ENCODE measurements at regions not wholly inside any gene's neighbourhood (a gene's known extent, or its start where the extent isn't known, plus 50 kb on each side); places are given as distances from the start of the nearest gene placed in this dataset.

GRCh38 chr9:99354104-99354503, 132.0 kb downstream of the SEC61B start:
- 0% methylated on average over 1 of the region's 1 CpG for WGBS (ENCODE audit: insufficient coverage, low coverage, missing lambda C conversion rate)
- no TSS peak for BruUV-seq (replicated peaks)
- ChIA-PET CTCF (ENCODE audit: low intra/inter-chr PET ratio) (no interaction called here), POLR2A (no interaction called here)
- Histone ChIP-seq H3K36me3 (ENCODE audit: control insufficient read depth, insufficient read depth, low read length) (no peaks in the 10 kb centered on the region), H3K4me3 (no peak overlapping the region), H3K9me1 (ENCODE audit: control insufficient read depth, insufficient read depth, low read length) (no peaks in the 10 kb centered on the region), H3K4me2 (ENCODE audit: insufficient read depth, low read length) (no peak overlapping the region), H4K20me1 (replicated peaks; ENCODE audit: control insufficient read depth, insufficient read depth, low read length) (no peaks in the 10 kb centered on the region), H2AFZ (ENCODE audit: low read depth, low read length) (no peak overlapping the region), H3K4me1 (replicated peaks in 1 of 2; ENCODE audit: control insufficient read depth in 2 of 2, insufficient read depth in 2 of 2, low read length in 2 of 2) (no peaks in the 10 kb centered on the region), H3K27ac (ENCODE audit: extremely low read depth, low read depth, low read length) (no peak overlapping the region), H3K9me3 (replicated peaks; ENCODE audit: control insufficient read depth, insufficient read depth, low read depth, low read length) (no peaks in the 10 kb centered on the region), H3K27me3 (ENCODE audit: control insufficient read depth in 2 of 2, insufficient read depth in 2 of 2, low read length in 2 of 2) (peaks cover 3 to 34% of the 10 kb centered on the region in 2 experiments), H3K9ac (ENCODE audit: insufficient read depth in 1 of 2, low read depth in 2 of 2, low read length in 2 of 2) (no peak overlapping the region), H3K79me2 (ENCODE audit: control insufficient read depth, insufficient read depth, low read length) (no peaks in the 10 kb centered on the region)
- DNase-seq (ENCODE audit: extremely low read depth in 1 of 4, low spot score in 3 of 4), result no peak
- ATAC-seq, result no peak
- no peak for FAIRE-seq
- intact Hi-C loops (cut with micrococcal nuclease) (no loop called here), in situ Hi-C loops (cut with MboI) (no loop called here)
- TF ChIP-seq, protein P1, sequence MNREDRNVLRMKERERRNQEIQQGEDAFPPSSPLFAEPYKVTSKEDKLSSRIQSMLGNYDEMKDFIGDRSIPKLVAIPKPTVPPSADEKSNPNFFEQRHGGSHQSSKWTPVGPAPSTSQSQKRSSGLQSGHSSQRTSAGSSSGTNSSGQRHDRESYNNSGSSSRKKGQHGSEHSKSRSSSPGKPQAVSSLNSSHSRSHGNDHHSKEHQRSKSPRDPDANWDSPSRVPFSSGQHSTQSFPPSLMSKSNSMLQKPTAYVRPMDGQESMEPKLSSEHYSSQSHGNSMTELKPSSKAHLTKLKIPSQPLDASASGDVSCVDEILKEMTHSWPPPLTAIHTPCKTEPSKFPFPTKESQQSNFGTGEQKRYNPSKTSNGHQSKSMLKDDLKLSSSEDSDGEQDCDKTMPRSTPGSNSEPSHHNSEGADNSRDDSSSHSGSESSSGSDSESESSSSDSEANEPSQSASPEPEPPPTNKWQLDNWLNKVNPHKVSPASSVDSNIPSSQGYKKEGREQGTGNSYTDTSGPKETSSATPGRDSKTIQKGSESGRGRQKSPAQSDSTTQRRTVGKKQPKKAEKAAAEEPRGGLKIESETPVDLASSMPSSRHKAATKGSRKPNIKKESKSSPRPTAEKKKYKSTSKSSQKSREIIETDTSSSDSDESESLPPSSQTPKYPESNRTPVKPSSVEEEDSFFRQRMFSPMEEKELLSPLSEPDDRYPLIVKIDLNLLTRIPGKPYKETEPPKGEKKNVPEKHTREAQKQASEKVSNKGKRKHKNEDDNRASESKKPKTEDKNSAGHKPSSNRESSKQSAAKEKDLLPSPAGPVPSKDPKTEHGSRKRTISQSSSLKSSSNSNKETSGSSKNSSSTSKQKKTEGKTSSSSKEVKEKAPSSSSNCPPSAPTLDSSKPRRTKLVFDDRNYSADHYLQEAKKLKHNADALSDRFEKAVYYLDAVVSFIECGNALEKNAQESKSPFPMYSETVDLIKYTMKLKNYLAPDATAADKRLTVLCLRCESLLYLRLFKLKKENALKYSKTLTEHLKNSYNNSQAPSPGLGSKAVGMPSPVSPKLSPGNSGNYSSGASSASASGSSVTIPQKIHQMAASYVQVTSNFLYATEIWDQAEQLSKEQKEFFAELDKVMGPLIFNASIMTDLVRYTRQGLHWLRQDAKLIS (CRISPR knock-in tag; IDR thresholded peaks at IDR 0.05), result no peak
- TF ChIP-seq CCNT2 (IDR thresholded peaks at IDR 0.05; ENCODE audit: borderline replicate concordance, extremely low read depth, insufficient read length, low read depth, low read length) (no peak), ATF1 (CRISPR knock-in tag; IDR thresholded peaks at IDR 0.05) (no peak), ATF1 (tag; IDR thresholded peaks at IDR 0.05) (no peak), OTX1 (CRISPR knock-in tag; IDR thresholded peaks at IDR 0.05) (no peak), ZNF24 (IDR thresholded peaks at IDR 0.05) (no peak), ILF3 (IDR thresholded peaks at IDR 0.05; ENCODE audit: borderline replicate concordance) (no peak), ZNF398 (CRISPR knock-in tag; IDR thresholded peaks at IDR 0.05) (no peak), GTF2E2 (tag; IDR thresholded peaks at IDR 0.05) (no peak), JUN (IDR thresholded peaks at IDR 0.05; ENCODE audit: borderline replicate concordance, low read depth, low read length) (no peak), JUN (CRISPR knock-in tag; IDR thresholded peaks at IDR 0.05; ENCODE audit: borderline replicate concordance) (no peak), ATF2 (CRISPR knock-in tag; IDR thresholded peaks at IDR 0.05) (no peak), SMARCC2 (IDR thresholded peaks at IDR 0.05; ENCODE audit: low read depth) (no peak), FOXA1 (IDR thresholded peaks at IDR 0.05; ENCODE audit: borderline replicate concordance) (no peak), PHF20 (IDR thresholded peaks at IDR 0.05; ENCODE audit: partially characterized antibody) (no peak), POLR2A (conservative IDR thresholded peaks at IDR 0.05) (no peak), DDX20 (tag; IDR thresholded peaks at IDR 0.05; ENCODE audit: low read depth) (no peak)
- TF ChIP-seq, protein P2, sequence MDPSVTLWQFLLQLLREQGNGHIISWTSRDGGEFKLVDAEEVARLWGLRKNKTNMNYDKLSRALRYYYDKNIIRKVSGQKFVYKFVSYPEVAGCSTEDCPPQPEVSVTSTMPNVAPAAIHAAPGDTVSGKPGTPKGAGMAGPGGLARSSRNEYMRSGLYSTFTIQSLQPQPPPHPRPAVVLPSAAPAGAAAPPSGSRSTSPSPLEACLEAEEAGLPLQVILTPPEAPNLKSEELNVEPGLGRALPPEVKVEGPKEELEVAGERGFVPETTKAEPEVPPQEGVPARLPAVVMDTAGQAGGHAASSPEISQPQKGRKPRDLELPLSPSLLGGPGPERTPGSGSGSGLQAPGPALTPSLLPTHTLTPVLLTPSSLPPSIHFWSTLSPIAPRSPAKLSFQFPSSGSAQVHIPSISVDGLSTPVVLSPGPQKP (CRISPR knock-in tag; IDR thresholded peaks at IDR 0.05), result no peak
